ENCODE measurements at regions not wholly inside any gene's neighbourhood (a gene's known extent, or its start where the extent isn't known, plus 50 kb on each side); places are given as distances from the start of the nearest gene placed in this dataset.

GRCh38 chr2:8389431-8390108, 292.3 kb upstream of the ID2 start:
- no peak for DNase-seq
- H3K27me3 ChIP-seq (ENCODE audit: control insufficient read depth, insufficient read depth, low read length, poor library complexity, severe bottlenecking), result no peaks in the 10 kb centered on the region
- WGBS, 2 experiments (ENCODE audit: insufficient coverage in 1 of 2, insufficient read length in 1 of 2), result 86% methylated on average over 4 of the region's 4 CpGs; no CpG with 5 or more reads in 1 of the 2 experiments
- Mint-ChIP-seq H3K4me1 (peaks cover 16% of the 10 kb centered on the region), H3K27me3 (ENCODE audit: insufficient read depth) (no peaks in the 10 kb centered on the region), H3K4me3 (no peak overlapping the region), H3K36me3 (ENCODE audit: low read depth) (no peaks in the 10 kb centered on the region), H3K9me3 (no peaks in the 10 kb centered on the region), H3K27ac (no peak overlapping the region)
- H3K4me1 ChIP-seq (ENCODE audit: control insufficient read depth, insufficient read depth, low read length), result no peaks in the 10 kb centered on the region
- no peak overlapping the region for H3K4me3 ChIP-seq (ENCODE audit: low read length)
- no peaks in the 10 kb centered on the region for H3K9me3 ChIP-seq (ENCODE audit: control insufficient read depth, low read length)
- H3K9ac ChIP-seq (ENCODE audit: extremely low read depth, low read length, poor library complexity, severe bottlenecking), result no peak overlapping the region
- H3K27ac ChIP-seq (ENCODE audit: low read depth, low read length), result no peak overlapping the region
- no peaks in the 10 kb centered on the region for H3K36me3 ChIP-seq (ENCODE audit: control insufficient read depth, insufficient read depth, low read length)
- TF ChIP-seq, protein P1, sequence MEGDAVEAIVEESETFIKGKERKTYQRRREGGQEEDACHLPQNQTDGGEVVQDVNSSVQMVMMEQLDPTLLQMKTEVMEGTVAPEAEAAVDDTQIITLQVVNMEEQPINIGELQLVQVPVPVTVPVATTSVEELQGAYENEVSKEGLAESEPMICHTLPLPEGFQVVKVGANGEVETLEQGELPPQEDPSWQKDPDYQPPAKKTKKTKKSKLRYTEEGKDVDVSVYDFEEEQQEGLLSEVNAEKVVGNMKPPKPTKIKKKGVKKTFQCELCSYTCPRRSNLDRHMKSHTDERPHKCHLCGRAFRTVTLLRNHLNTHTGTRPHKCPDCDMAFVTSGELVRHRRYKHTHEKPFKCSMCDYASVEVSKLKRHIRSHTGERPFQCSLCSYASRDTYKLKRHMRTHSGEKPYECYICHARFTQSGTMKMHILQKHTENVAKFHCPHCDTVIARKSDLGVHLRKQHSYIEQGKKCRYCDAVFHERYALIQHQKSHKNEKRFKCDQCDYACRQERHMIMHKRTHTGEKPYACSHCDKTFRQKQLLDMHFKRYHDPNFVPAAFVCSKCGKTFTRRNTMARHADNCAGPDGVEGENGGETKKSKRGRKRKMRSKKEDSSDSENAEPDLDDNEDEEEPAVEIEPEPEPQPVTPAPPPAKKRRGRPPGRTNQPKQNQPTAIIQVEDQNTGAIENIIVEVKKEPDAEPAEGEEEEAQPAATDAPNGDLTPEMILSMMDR (conservative IDR thresholded peaks at IDR 0.05), result no peak

DNA sequence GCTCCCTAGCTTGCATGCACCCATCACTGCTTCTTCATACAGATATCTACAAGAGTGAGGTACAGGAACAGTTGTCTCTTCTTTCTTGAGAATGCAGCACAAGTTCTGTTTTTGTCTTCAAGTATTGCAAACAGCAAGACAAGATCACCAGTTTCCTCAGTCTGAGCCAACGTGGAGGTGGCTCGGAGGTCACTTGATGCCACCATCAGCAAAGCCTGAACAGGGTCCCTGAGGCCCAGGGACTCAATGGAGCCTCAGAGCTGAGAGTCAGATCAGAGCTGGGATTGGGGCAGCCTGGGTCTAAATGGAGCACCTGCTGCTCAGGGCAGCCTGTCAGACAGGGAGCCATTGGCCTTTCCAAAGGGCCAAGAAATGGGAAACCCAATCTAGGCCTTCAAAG, 290.7 kb upstream of the ID2 start:
- Mint-ChIP-seq H3K27ac (no peak overlapping the region), H3K9me3 (no peaks in the 10 kb centered on the region), H3K4me3 (no peak overlapping the region), H3K4me1 (peaks cover 16% of the 10 kb centered on the region), H3K36me3 (ENCODE audit: low read depth) (no peaks in the 10 kb centered on the region), H3K27me3 (ENCODE audit: insufficient read depth) (no peaks in the 10 kb centered on the region)
- Histone ChIP-seq H3K36me3 (ENCODE audit: control insufficient read depth, insufficient read depth, low read length) (no peaks in the 10 kb centered on the region), H3K4me3 (ENCODE audit: low read length) (no peak overlapping the region), H3K27ac (ENCODE audit: low read depth, low read length) (no peak overlapping the region), H3K4me1 (ENCODE audit: control insufficient read depth, insufficient read depth, low read length) (no peaks in the 10 kb centered on the region), H3K9ac (ENCODE audit: extremely low read depth, low read length, poor library complexity, severe bottlenecking) (no peak overlapping the region), H3K9me3 (ENCODE audit: control insufficient read depth, low read length) (no peaks in the 10 kb centered on the region), H3K27me3 (ENCODE audit: control insufficient read depth, insufficient read depth, low read length, poor library complexity, severe bottlenecking) (no peaks in the 10 kb centered on the region)
- DNase-seq, result no peak
- WGBS, 2 experiments (ENCODE audit: insufficient coverage in 1 of 2, insufficient read length in 1 of 2), result 89 to 90% methylated on average over 2 of the region's 2 CpGs
- TF ChIP-seq, protein P1 (conservative IDR thresholded peaks at IDR 0.05), result no peak

DNA sequence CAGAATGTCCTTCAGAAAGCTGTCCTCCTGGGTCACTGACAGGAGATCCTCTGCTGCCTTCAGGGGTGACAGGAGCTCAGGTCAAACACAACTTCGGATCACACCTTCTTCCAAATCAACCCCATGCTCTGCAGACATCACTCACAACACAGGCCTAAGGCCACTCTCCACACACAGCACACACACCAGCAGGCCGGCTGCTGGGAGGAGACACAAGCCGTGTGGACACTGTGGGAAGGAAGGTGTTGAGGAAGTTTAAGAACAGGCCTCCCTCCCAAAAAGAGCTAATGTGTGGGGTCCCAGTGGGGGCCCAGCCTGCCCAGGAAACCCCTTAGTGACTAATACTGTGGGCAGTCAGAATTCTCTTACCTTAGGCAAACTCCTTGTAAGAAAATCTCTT, 290.3 kb upstream of the ID2 start:
- Histone ChIP-seq H3K4me3 (ENCODE audit: low read length) (no peak overlapping the region), H3K27me3 (ENCODE audit: control insufficient read depth, insufficient read depth, low read length, poor library complexity, severe bottlenecking) (no peaks in the 10 kb centered on the region), H3K9me3 (ENCODE audit: control insufficient read depth, low read length) (no peaks in the 10 kb centered on the region), H3K36me3 (ENCODE audit: control insufficient read depth, insufficient read depth, low read length) (no peaks in the 10 kb centered on the region), H3K27ac (ENCODE audit: low read depth, low read length) (no peak overlapping the region), H3K4me1 (ENCODE audit: control insufficient read depth, insufficient read depth, low read length) (no peaks in the 10 kb centered on the region), H3K9ac (ENCODE audit: extremely low read depth, low read length, poor library complexity, severe bottlenecking) (no peak overlapping the region)
- 60 to 92% methylated on average over 1 to 3 of the region's 3 CpGs for WGBS, 2 experiments (ENCODE audit: insufficient coverage in 1 of 2, insufficient read length in 1 of 2)
- Mint-ChIP-seq H3K36me3 (ENCODE audit: low read depth) (no peaks in the 10 kb centered on the region), H3K9me3 (no peaks in the 10 kb centered on the region), H3K4me1 (peaks cover 16% of the 10 kb centered on the region), H3K4me3 (no peak overlapping the region), H3K27ac (peak overlapping the region; percentile 44), H3K27me3 (ENCODE audit: insufficient read depth) (no peaks in the 10 kb centered on the region)
- TF ChIP-seq, protein P1 (conservative IDR thresholded peaks at IDR 0.05), result no peak
- peak; percentile 67 for DNase-seq

Data from endodermal cell (in vitro differentiated cells).